Esophagus squamous epithelium (tissue), 5 donors: ENCODE measurements at regions not wholly inside any gene's neighbourhood (a gene's known extent, or its start where the extent isn't known, plus 50 kb on each side); places are given as distances from the start of the nearest gene placed in this dataset.

Experiments used
- DNase-seq: peaks from one replicate; lab custom pipeline; 2025; lab: John Stamatoyannopoulos, UW
- H3K27ac ChIP-seq, 4 donors: fragments of 200-600 bp; sonication (generic); one replicate each; pipeline ENCODE4 v1.5.1; 2016 to 2019; ENCODE audit warnings: mild to moderate bottlenecking in 1 of 4
- H3K27me3 ChIP-seq, 4 donors: fragments of 200-600 bp; sonication (generic); 1 replicate in 3 of 4; 2 replicates in 1 of 4; pipeline versions ENCODE4 v1.5.1 to v1.6.0; 2017 to 2021; ENCODE audit warnings: antibody characterized with exemption in 1 of 4
- H3K36me3 ChIP-seq, 3 donors: fragments of 200-600 bp; sonication (generic); one replicate each; pipeline ENCODE4 v1.5.1; 2016 to 2019
- H3K4me1 ChIP-seq, 3 donors: fragments of 200-600 bp; sonication (generic); one replicate each; pipeline ENCODE4 v1.5.1; 2017 to 2019
- H3K4me3 ChIP-seq, 4 donors: fragments of 200-600 bp; sonication (generic); 1 replicate in 3 of 4; 2 replicates in 1 of 4; pipeline ENCODE4 v1.5.1; 2016 to 2019; ENCODE audit warnings: mild to moderate bottlenecking in 2 of 4, moderate library complexity in 1 of 4
- H3K9me3 ChIP-seq, 3 donors: fragments of 200-600 bp; sonication (generic); one replicate each; pipeline ENCODE4 v1.5.1; 2016 to 2019
- POLR2A ChIP-seq, 4 donors: fragments of 450-650 bp; IDR thresholded peaks; one replicate each; pipeline ENCODE4 v1.6.1; 2017; ENCODE audit warnings: antibody characterized with exemption in 4 of 4, mild to moderate bottlenecking in 4 of 4, moderate library complexity in 3 of 4
- WGBS, 2 donors: methylation state at CpG; one replicate each; pipeline ENCODE4 v1.1.5; 2018; 5-methylcytosine and 5-hydroxymethylcytosine counted together
- intact Hi-C: fragments of 100-400 bp; cut with DNase I; formaldehyde crosslinking; loops from one replicate; pipeline ENCODE4 v1.15.0; 2022
- TF ChIP-seq, protein P1 (sequence below), 6 experiments: fragments of 450-650 bp in 4 of 6; fragments of 200-600 bp in 2 of 6; sonication (generic) in 2 of 6; IDR thresholded peaks; one replicate each; pipeline ENCODE4 v1.5.1; 2016 to 2019; ENCODE audit warnings: antibody characterized with exemption in 6 of 6, mild to moderate bottlenecking in 4 of 6, moderate library complexity in 4 of 6
- donor health status: DM: yes; HTN: yes; CAD: no.

DNA sequence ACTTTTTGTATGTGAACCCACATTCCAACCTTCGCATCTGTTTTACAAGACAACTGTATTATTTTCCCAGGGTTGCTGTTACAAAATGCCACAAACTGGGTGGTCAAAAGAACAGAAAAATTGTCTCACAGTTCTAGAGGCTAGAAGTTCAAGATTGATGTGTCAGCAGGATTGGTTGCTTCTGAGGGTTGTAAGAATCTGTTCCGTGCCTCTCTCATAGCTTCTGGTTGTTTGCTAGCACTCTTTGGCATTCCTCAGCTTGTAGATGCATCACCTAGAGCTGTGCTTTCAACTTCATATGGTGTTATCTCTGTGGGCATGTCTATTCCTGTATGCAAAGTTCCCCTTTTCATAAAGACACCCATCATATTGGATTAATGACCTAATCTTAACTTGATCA is 1067.2 kb downstream of the EPHA7 start:
- WGBS, 2 donors: 63 to 70% methylated on average over 2 of the region's 2 CpGs
- TF ChIP-seq, protein P1, sequence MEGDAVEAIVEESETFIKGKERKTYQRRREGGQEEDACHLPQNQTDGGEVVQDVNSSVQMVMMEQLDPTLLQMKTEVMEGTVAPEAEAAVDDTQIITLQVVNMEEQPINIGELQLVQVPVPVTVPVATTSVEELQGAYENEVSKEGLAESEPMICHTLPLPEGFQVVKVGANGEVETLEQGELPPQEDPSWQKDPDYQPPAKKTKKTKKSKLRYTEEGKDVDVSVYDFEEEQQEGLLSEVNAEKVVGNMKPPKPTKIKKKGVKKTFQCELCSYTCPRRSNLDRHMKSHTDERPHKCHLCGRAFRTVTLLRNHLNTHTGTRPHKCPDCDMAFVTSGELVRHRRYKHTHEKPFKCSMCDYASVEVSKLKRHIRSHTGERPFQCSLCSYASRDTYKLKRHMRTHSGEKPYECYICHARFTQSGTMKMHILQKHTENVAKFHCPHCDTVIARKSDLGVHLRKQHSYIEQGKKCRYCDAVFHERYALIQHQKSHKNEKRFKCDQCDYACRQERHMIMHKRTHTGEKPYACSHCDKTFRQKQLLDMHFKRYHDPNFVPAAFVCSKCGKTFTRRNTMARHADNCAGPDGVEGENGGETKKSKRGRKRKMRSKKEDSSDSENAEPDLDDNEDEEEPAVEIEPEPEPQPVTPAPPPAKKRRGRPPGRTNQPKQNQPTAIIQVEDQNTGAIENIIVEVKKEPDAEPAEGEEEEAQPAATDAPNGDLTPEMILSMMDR (IDR thresholded peaks at IDR 0.05): no peak
- no peak for TF ChIP-seq POLR2A (IDR thresholded peaks at IDR 0.05)
- intact Hi-C loops: no loop called here

DNA sequence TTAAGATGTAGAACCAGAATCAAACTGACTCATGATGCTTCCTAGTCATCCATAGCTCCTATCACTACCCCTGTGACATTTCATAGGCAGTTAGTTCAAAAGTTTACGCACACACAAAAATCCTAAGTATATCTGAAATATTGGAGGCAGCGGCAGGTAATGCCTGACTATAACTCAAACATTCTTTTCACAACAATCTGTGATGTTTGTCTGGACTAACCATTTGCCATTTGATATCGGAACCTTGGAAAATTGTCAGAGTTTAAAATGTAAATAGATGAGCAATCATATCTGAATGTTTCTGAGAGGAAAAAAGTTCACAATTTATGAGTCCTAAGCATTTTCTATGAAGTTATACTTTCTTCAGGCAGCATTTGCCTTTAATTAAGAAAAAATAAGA is 1078.2 kb downstream of the EPHA7 start:
- no peaks in the 10 kb centered on the region for H3K36me3 ChIP-seq
- DNase-seq: no peak
- H3K27ac ChIP-seq: no peak overlapping the region
- TF ChIP-seq POLR2A (IDR thresholded peaks at IDR 0.05): no peak
- TF ChIP-seq, protein P1 (IDR thresholded peaks at IDR 0.05): no peak
- no peak overlapping the region for H3K4me3 ChIP-seq
- no peaks in the 10 kb centered on the region for H3K4me1 ChIP-seq
- WGBS, 2 donors: 74 to 78% methylated on average over 3 of the region's 3 CpGs
- intact Hi-C loops: no loop called here
- H3K9me3 ChIP-seq: no peaks in the 10 kb centered on the region
- H3K27me3 ChIP-seq: no peaks in the 10 kb centered on the region

More for the DNA sequence above, 1067.2 kb downstream of the EPHA7 start:
- no peak overlapping the region for H3K27ac ChIP-seq
- no peak overlapping the region for H3K4me3 ChIP-seq
- no peaks in the 10 kb centered on the region for H3K4me1 ChIP-seq
- no peak for DNase-seq
- no peaks in the 10 kb centered on the region for H3K36me3 ChIP-seq
- no peaks in the 10 kb centered on the region for H3K9me3 ChIP-seq
- H3K27me3 ChIP-seq: no peaks in the 10 kb centered on the region

DNA sequence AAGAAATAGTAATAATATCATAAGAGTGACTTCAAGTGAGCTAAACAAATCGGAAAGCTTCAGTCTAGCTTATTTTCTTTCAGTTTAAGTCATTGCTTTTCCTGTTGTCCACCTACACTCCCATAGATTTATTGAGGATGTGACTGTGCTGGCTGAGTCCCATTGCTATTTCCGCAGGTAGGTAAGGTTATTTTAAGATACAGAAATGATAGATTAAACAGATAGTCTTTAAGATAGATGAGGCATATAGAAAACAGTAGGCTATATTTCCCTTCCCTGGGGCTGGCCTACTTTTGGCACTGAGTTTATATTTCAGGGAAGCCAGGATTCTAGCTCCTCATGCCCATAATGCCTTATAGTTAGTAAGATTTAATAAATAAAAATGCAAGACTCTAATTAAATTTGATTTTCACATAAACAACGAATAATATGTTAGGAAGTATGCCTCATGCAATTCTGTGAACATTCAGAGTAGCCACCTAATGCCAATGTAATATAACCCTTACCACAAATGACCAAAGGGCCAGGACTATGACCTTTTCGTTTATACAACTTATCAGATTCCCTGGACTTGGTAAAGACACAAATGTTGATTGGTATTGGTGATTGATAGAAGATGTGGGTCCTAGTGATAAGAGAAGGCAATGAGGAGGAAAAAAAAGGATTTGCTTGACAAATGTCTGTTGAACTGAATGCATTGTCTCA is 1079.3 kb downstream of the EPHA7 start:
- no peaks in the 10 kb centered on the region for H3K36me3 ChIP-seq
- intact Hi-C loops: no loop called here
- TF ChIP-seq, protein P1 (IDR thresholded peaks at IDR 0.05): no peak
- TF ChIP-seq POLR2A (IDR thresholded peaks at IDR 0.05): no peak
- no peaks in the 10 kb centered on the region for H3K9me3 ChIP-seq
- no peaks in the 10 kb centered on the region for H3K27me3 ChIP-seq
- no peak overlapping the region for H3K27ac ChIP-seq
- no peak overlapping the region for H3K4me3 ChIP-seq
- no peaks in the 10 kb centered on the region for H3K4me1 ChIP-seq
- no peak for DNase-seq
- 43 to 48% methylated on average over 4 of the region's 4 CpGs for WGBS, 2 donors

DNA sequence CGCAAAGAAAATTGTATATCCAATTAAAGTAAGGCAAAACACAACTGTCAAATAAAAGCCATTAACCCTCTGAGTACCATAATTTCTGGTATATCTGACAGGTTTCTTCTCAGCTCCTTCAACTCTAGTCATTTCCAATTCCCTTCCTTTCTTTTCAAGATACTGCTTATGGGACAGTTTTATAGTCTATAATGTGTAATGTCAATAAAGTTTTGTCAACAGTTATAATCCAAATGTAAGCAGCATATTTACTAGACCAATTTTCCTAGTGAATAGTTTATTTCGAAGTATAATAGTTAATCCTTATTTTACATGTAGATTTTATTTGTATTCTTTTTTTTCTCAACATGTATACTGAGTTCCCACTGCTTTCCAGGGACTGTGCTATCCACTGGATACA is 1081.8 kb downstream of the EPHA7 start:
- H3K4me1 ChIP-seq: no peaks in the 10 kb centered on the region
- no peak for DNase-seq
- intact Hi-C loops: no loop called here
- no peaks in the 10 kb centered on the region for H3K36me3 ChIP-seq
- no peak overlapping the region for H3K4me3 ChIP-seq
- H3K27ac ChIP-seq: no peak overlapping the region
- 37 to 44% methylated on average over 2 of the region's 2 CpGs for WGBS, 2 donors
- no peak for TF ChIP-seq POLR2A (IDR thresholded peaks at IDR 0.05)
- TF ChIP-seq, protein P1 (IDR thresholded peaks at IDR 0.05): no peak
- no peaks in the 10 kb centered on the region for H3K27me3 ChIP-seq
- no peaks in the 10 kb centered on the region for H3K9me3 ChIP-seq

DNA sequence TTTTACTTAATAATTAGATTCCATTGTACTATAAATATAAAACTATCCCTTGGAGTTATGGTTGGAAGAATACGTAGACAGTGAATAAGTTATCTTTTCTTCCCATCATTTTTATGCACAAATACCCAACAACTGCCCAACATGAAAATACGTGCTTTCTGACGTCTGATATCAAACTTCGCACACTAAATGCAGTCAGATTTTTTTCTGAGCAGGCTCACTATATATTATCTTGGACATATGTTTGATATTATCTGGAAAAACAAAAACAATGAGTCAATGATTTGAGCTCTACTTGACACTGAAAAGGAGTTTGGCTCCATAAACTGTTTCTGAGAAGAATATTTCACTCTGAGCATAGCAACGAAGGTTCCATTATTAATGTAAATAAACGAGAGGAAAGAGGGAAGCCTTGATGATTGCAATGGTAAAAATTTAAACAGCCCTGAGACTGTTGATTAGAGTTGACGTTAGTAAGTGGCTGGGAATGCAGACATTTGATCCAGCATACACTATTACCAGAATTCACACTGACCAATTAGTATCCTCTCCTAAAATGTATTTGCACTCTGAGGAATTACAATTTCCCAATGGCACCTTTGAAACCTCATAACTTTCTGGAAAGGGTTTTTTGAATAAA is 1090.0 kb downstream of the EPHA7 start:
- intact Hi-C loops: no loop called here
- DNase-seq: no peak
- TF ChIP-seq POLR2A (IDR thresholded peaks at IDR 0.05): no peak
- TF ChIP-seq, protein P1 (IDR thresholded peaks at IDR 0.05): no peak
- 47 to 58% methylated on average over 7 of the region's 7 CpGs for WGBS, 2 donors
- Histone ChIP-seq H3K4me3 (no peak overlapping the region), H3K9me3 (no peaks in the 10 kb centered on the region), H3K27ac (no peak overlapping the region), H3K4me1 (no peaks in the 10 kb centered on the region), H3K27me3 (no peaks in the 10 kb centered on the region), H3K36me3 (no peaks in the 10 kb centered on the region)
